Naive thymus-derived CD8-positive, alpha-beta T cell (primary cell): ENCODE measurements at regions not wholly inside any gene's neighbourhood (a gene's known extent, or its start where the extent isn't known, plus 50 kb on each side); places are given as distances from the start of the nearest gene placed in this dataset.
"Not testable (repeated sequence)": the region's sequence is repeated elsewhere in the genome, so short reads cannot be mapped to it uniquely, and the experiment has no call there.

Experiments
- ATAC-seq, 2 donors: fragments of 150-1000 bp; cut with Tn5 transposase in 1 of 2; sonication (Bioruptor Pico), chemical (Tn5 transposase) in 1 of 2; 1 replicate in 1 of 2; 2 replicates in 1 of 2; pipeline ENCODE4 v1.10.0; 2021; ENCODE audit warnings: mild to moderate bottlenecking in 2 of 2, moderate library complexity in 2 of 2
- POLR2A ChIA-PET: fragments of 350-600 bp; sonication (Branson Sonifier 250); formaldehyde crosslinking; loops from one replicate; lab custom pipeline; 2021; ENCODE audit warnings: antibody characterized with exemption; lab: Charles Lee
- DNase-seq, 10 donors: peaks; one replicate each; pipeline versions ENCODE4 v3.0.0 to v3.0.0-alpha.2; 2020 to 2022
- H3K27ac Mint-ChIP-seq, 10 donors: one replicate each; pipeline ENCODE4 v1.8.0; 2020 to 2022; ENCODE audit warnings: mild to moderate bottlenecking in 10 of 10, mixed read lengths in 10 of 10, moderate library complexity in 4 of 10, inconsistent platforms in 1 of 10
- H3K27me3 Mint-ChIP-seq, 5 donors: one replicate each; pipeline ENCODE4 v1.8.0; 2021 to 2022; ENCODE audit warnings: mixed read lengths in 5 of 5
- H3K36me3 Mint-ChIP-seq, 3 donors: one replicate each; pipeline ENCODE4 v1.8.0; 2020 to 2022; ENCODE audit warnings: mixed read lengths in 3 of 3, mild to moderate bottlenecking in 2 of 3, inconsistent platforms in 1 of 3
- H3K4me1 Mint-ChIP-seq, 4 donors: one replicate each; pipeline ENCODE4 v1.8.0; 2021 to 2022; ENCODE audit warnings: mixed read lengths in 4 of 4
- H3K4me3 Mint-ChIP-seq, 10 donors: one replicate each; pipeline ENCODE4 v1.8.0; 2020 to 2022; ENCODE audit warnings: mild to moderate bottlenecking in 10 of 10, mixed read lengths in 10 of 10, moderate library complexity in 6 of 10, inconsistent platforms in 1 of 10
- H3K9me3 Mint-ChIP-seq, 9 donors: one replicate each; pipeline ENCODE4 v1.8.0; 2020 to 2022; ENCODE audit warnings: mixed read lengths in 9 of 9, mild to moderate bottlenecking in 3 of 9, inconsistent platforms in 1 of 9, moderate library complexity in 1 of 9

- Mint-ChIP-seq H3K4me3 (no peak overlapping the region), H3K27ac (no peak overlapping the region), H3K4me1 (peaks cover 0 to 7% (median 2%) of the 10 kb centered on the region in 4 donors), H3K9me3 (peaks cover 0 to 7% (median 0%) of the 10 kb centered on the region in 9 donors), H3K36me3 (no peaks in the 10 kb centered on the region), H3K27me3 (peaks cover 2 to 10% (median 4%) of the 10 kb centered on the region in 5 donors)
- POLR2A ChIA-PET, result no interaction called here
- no peak for DNase-seq
- ATAC-seq, result no peak
Measured at GRCh38 chr10:25815999-25816768, 117.8 kb upstream of the MYO3A start.

- Mint-ChIP-seq H3K4me1 (peaks cover 0 to 8% (median 2%) of the 10 kb centered on the region in 4 donors), H3K27ac (no peak overlapping the region), H3K4me3 (no peak overlapping the region), H3K36me3 (no peaks in the 10 kb centered on the region), H3K27me3 (peaks cover 2 to 12% (median 4%) of the 10 kb centered on the region in 5 donors), H3K9me3 (peaks cover 0 to 10% (median under 1%) of the 10 kb centered on the region in 9 donors)
- ATAC-seq, result no peak
- POLR2A ChIA-PET, result no interaction called here
- DNase-seq, result no peak
Measured at GRCh38 chr10:25817200-25817599, 116.8 kb upstream of the MYO3A start.

- H3K27ac Mint-ChIP-seq, result no peak overlapping the region
- H3K4me3 Mint-ChIP-seq, result no peak overlapping the region
- H3K36me3 Mint-ChIP-seq, result no peaks in the 10 kb centered on the region
- peaks cover 2 to 12% (median 6%) of the 10 kb centered on the region in 5 donors for H3K27me3 Mint-ChIP-seq
- POLR2A ChIA-PET, result no interaction called here
- ATAC-seq, result no peak
- DNase-seq, result no peak
- peaks cover 0 to 10% (median 2%) of the 10 kb centered on the region in 9 donors for H3K9me3 Mint-ChIP-seq
- H3K4me1 Mint-ChIP-seq, result peaks cover 0 to 8% (median 2%) of the 10 kb centered on the region in 4 donors
Measured at GRCh38 chr10:25818751-25819150, 115.3 kb upstream of the MYO3A start.

- ATAC-seq (no peak), DNase-seq (no peak)
- no peaks in the 10 kb centered on the region for H3K36me3 Mint-ChIP-seq
- peak overlapping the region in 8 of 10 donors; percentile 13 to 73 (median 40) for H3K4me3 Mint-ChIP-seq
- peaks cover 2 to 12% (median 6%) of the 10 kb centered on the region in 5 donors for H3K27me3 Mint-ChIP-seq
- peaks cover 0 to 10% (median 2%) of the 10 kb centered on the region in 9 donors for H3K9me3 Mint-ChIP-seq
- POLR2A ChIA-PET, result no interaction called here
- H3K4me1 Mint-ChIP-seq, result peaks cover 0 to 8% (median 2%) of the 10 kb centered on the region in 4 donors
- no peak overlapping the region for H3K27ac Mint-ChIP-seq
Measured at GRCh38 chr10:25820472-25820871, 113.6 kb upstream of the MYO3A start.

- Mint-ChIP-seq H3K4me3 (peak overlapping the region in 9 of 10 donors; percentile 13 to 73 (median 43)), H3K36me3 (no peaks in the 10 kb centered on the region), H3K9me3 (peaks cover 0 to 10% (median 2%) of the 10 kb centered on the region in 9 donors), H3K27me3 (peaks cover 2 to 12% (median 6%) of the 10 kb centered on the region in 5 donors), H3K4me1 (peaks cover 0 to 8% (median 2%) of the 10 kb centered on the region in 4 donors), H3K27ac (no peak overlapping the region)
- POLR2A ChIA-PET, result no interaction called here
- ATAC-seq (no peak), DNase-seq (no peak)
Measured at GRCh38 chr10:25820874-25821273, 113.2 kb upstream of the MYO3A start.

- H3K36me3 Mint-ChIP-seq, result no peaks in the 10 kb centered on the region
- ATAC-seq (no peak), DNase-seq (no peak)
- H3K4me1 Mint-ChIP-seq, result peaks cover 0 to 8% (median 2%) of the 10 kb centered on the region in 4 donors
- POLR2A ChIA-PET, result no interaction called here
- H3K9me3 Mint-ChIP-seq, result peaks cover 0 to 10% (median 2%) of the 10 kb centered on the region in 9 donors
- peak overlapping the region in 1 of 10 donors; percentile 20 for H3K27ac Mint-ChIP-seq
- H3K27me3 Mint-ChIP-seq, result peaks cover 5 to 26% (median 15%) of the 10 kb centered on the region in 5 donors
- no peak overlapping the region for H3K4me3 Mint-ChIP-seq
Measured at GRCh38 chr10:25824050-25824449, 110.0 kb upstream of the MYO3A start.

GRCh38 chr10:25828475-25828874 lies 105.6 kb upstream of the MYO3A start:
- no peaks in the 10 kb centered on the region for H3K36me3 Mint-ChIP-seq
- DNase-seq (no peak), ATAC-seq (no peak)
- H3K27me3 Mint-ChIP-seq, result peaks cover 4 to 27% (median 10%) of the 10 kb centered on the region in 5 donors
- no peak overlapping the region for H3K27ac Mint-ChIP-seq
- no peaks in the 10 kb centered on the region for H3K4me1 Mint-ChIP-seq
- POLR2A ChIA-PET, result no interaction called here
- H3K4me3 Mint-ChIP-seq, result no peak overlapping the region
- H3K9me3 Mint-ChIP-seq, result no peaks in the 10 kb centered on the region

GRCh38 chr10:25831080-25831479 lies 102.9 kb upstream of the MYO3A start:
- Mint-ChIP-seq H3K27me3 (peaks cover 8 to 27% (median 10%) of the 10 kb centered on the region in 5 donors), H3K4me3 (no peak overlapping the region), H3K27ac (no peak overlapping the region), H3K36me3 (peaks cover 0 to 5% (median 0%) of the 10 kb centered on the region in 3 donors), H3K4me1 (no peaks in the 10 kb centered on the region), H3K9me3 (peaks cover 0 to 6% (median 0%) of the 10 kb centered on the region in 9 donors)
- DNase-seq (no peak), ATAC-seq (no peak)
- POLR2A ChIA-PET, result no interaction called here

- DNase-seq (no peak), ATAC-seq (no peak)
- H3K36me3 Mint-ChIP-seq, result peaks cover 0 to 4% (median 0%) of the 10 kb centered on the region in 3 donors
- H3K9me3 Mint-ChIP-seq, result peaks cover 0 to 9% (median under 1%) of the 10 kb centered on the region in 9 donors
- H3K27ac Mint-ChIP-seq, result no peak overlapping the region
- POLR2A ChIA-PET, result no interaction called here
- no peaks in the 10 kb centered on the region for H3K4me1 Mint-ChIP-seq
- H3K27me3 Mint-ChIP-seq, result peaks cover 2 to 19% (median 3%) of the 10 kb centered on the region in 5 donors
- no peak overlapping the region for H3K4me3 Mint-ChIP-seq
Measured at GRCh38 chr10:25839683-25840082, 94.3 kb upstream of the MYO3A start.

- DNase-seq, H3K36me3 Mint-ChIP-seq, H3K4me3 Mint-ChIP-seq, H3K9me3 Mint-ChIP-seq, H3K4me1 Mint-ChIP-seq, POLR2A ChIA-PET, ATAC-seq, H3K27ac Mint-ChIP-seq: not testable (repeated sequence)
- H3K27me3 Mint-ChIP-seq, result peaks cover 0 to 19% (median 8%) of the 10 kb centered on the region in 5 donors
Measured at GRCh38 chr10:25840875-25841274, 93.2 kb upstream of the MYO3A start.

- Mint-ChIP-seq H3K9me3 (peaks cover 0 to 6% (median 0%) of the 10 kb centered on the region in 9 donors), H3K36me3 (no peaks in the 10 kb centered on the region), H3K4me3 (no peak overlapping the region), H3K27ac (no peak overlapping the region), H3K4me1 (no peaks in the 10 kb centered on the region), H3K27me3 (peaks cover 0 to 11% (median 6%) of the 10 kb centered on the region in 5 donors)
- POLR2A ChIA-PET, result no interaction called here
- no peak for DNase-seq
- no peak for ATAC-seq
Measured at GRCh38 chr10:25842146-25842545, 91.9 kb upstream of the MYO3A start.

GRCh38 chr10:25843551-25844170 lies 90.4 kb upstream of the MYO3A start:
- no peak for ATAC-seq
- H3K9me3 Mint-ChIP-seq, result peaks cover 0 to 10% (median 4%) of the 10 kb centered on the region in 9 donors
- POLR2A ChIA-PET, result no interaction called here
- DNase-seq, result no peak
- H3K27me3 Mint-ChIP-seq, result peaks cover 0 to 11% (median 10%) of the 10 kb centered on the region in 5 donors
- H3K4me1 Mint-ChIP-seq, result no peaks in the 10 kb centered on the region
- no peak overlapping the region for H3K4me3 Mint-ChIP-seq
- no peaks in the 10 kb centered on the region for H3K36me3 Mint-ChIP-seq
- H3K27ac Mint-ChIP-seq, result no peak overlapping the region

- Mint-ChIP-seq H3K27me3 (peaks cover 8 to 21% (median 11%) of the 10 kb centered on the region in 5 donors), H3K9me3 (peaks cover 0 to 20% (median 4%) of the 10 kb centered on the region in 9 donors)
- H3K4me1 Mint-ChIP-seq, H3K36me3 Mint-ChIP-seq, H3K4me3 Mint-ChIP-seq, H3K27ac Mint-ChIP-seq, ATAC-seq, POLR2A ChIA-PET, DNase-seq: not testable (repeated sequence)
Measured at GRCh38 chr10:25844716-25845115, 89.3 kb upstream of the MYO3A start.
